SK-N-MC (cell line): ENCODE measurements at regions not wholly inside any gene's neighbourhood (a gene's known extent, or its start where the extent isn't known, plus 50 kb on each side); places are given as distances from the start of the nearest gene placed in this dataset.

Experiments used
- EZH2 ChIP-seq: fragments of 200-600 bp; sonication (generic); IDR thresholded peaks from one replicate; pipeline ENCODE4 v1.6.1; 2017; ENCODE audit warnings: antibody characterized with exemption
- POLR2AphosphoS5 ChIP-seq: IDR thresholded peaks from 2 replicates; pipeline ENCODE4 v1.6.1; 2012; ENCODE audit warnings: mild to moderate bottlenecking, low read depth, low read length, borderline replicate concordance

DNA sequence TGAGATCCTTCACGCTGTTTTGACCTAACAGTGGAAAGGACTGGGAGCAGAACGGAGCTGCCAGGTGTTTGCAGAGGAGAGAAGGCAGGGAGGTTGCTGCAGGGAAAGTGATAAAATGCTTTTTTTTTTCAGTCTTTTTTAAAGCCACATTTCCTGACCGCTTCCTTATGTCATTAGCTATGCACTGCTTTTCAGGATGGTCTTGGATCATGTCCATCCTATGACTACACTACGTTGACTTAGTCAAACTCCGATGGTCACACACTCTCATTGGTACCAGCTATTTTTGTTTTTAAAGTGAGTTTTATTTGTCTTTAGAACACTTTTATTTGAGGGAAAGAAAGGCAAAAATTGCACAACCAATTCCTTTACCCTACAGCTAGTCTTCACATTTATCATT lies 89.2 kb upstream of the EXOC2 start:
- TF ChIP-seq POLR2AphosphoS5 (no peak), EZH2 (no peak)
